SJSA1 (cell line): ENCODE measurements at regions not wholly inside any gene's neighbourhood (a gene's known extent, or its start where the extent isn't known, plus 50 kb on each side); places are given as distances from the start of the nearest gene placed in this dataset.
"Not testable (repeated sequence)": the region's sequence is repeated elsewhere in the genome, so short reads cannot be mapped to it uniquely, and the experiment has no call there.

ENCODE experiments used
- DNase-seq, 2 experiments: peaks; one replicate each; pipeline ENCODE4 v3.0.0-alpha.2; 2015 to 2020; ENCODE audit warnings: low spot score in 2 of 2, low read depth in 1 of 2
- H3K27ac ChIP-seq: fragments of 250-450 bp; sonication (Bioruptor Pico); 2 replicates; pipeline ENCODE4 v1.5.1; 2020; ENCODE audit warnings: mild to moderate bottlenecking, moderate library complexity
- H3K27me3 ChIP-seq: fragments of 250-450 bp; sonication (Bioruptor Pico); replicated peaks from 2 replicates; pipeline ENCODE4 v1.5.1; 2020; ENCODE audit warnings: mild to moderate bottlenecking, moderate library complexity
- H3K36me3 ChIP-seq: fragments of 250-450 bp; sonication (Bioruptor Pico); 2 replicates; pipeline ENCODE4 v1.5.1; 2020; ENCODE audit warnings: mild to moderate bottlenecking
- H3K4me1 ChIP-seq: fragments of 250-450 bp; sonication (Bioruptor Pico); replicated peaks from 2 replicates; pipeline ENCODE4 v1.6.1; 2021; ENCODE audit warnings: mild to moderate bottlenecking
- H3K4me3 ChIP-seq: fragments of 250-450 bp; sonication (Bioruptor Pico); 2 replicates; pipeline ENCODE4 v1.5.1; 2020; ENCODE audit warnings: mild to moderate bottlenecking
- H3K9me3 ChIP-seq: fragments of 250-450 bp; sonication (Bioruptor Pico); replicated peaks from 2 replicates; pipeline ENCODE4 v1.5.1; 2020; ENCODE audit warnings: mild to moderate bottlenecking

GRCh38 chrX:42832764-42833549 is 55.0 kb upstream of the PPP1R2C start:
- Histone ChIP-seq H3K27ac (no peak overlapping the region), H3K27me3 (no peaks in the 10 kb centered on the region), H3K9me3 (no peaks in the 10 kb centered on the region), H3K4me3 (no peak overlapping the region), H3K4me1 (no peaks in the 10 kb centered on the region), H3K36me3 (no peaks in the 10 kb centered on the region)
- DNase-seq: no peak

GRCh38 chrX:42833550-42833940 is 55.6 kb upstream of the PPP1R2C start:
- not testable (repeated sequence) for H3K4me1 ChIP-seq, H3K9me3 ChIP-seq, H3K36me3 ChIP-seq, DNase-seq, H3K27ac ChIP-seq, H3K27me3 ChIP-seq, H3K4me3 ChIP-seq

- Histone ChIP-seq H3K9me3 (no peaks in the 10 kb centered on the region), H3K27me3 (no peaks in the 10 kb centered on the region), H3K36me3 (no peaks in the 10 kb centered on the region), H3K4me3 (no peak overlapping the region), H3K4me1 (no peaks in the 10 kb centered on the region), H3K27ac (no peak overlapping the region)
- no peak for DNase-seq
These were observed 59.3 kb upstream of the PPP1R2C start for GRCh38 chrX:42837101-42837726.

- Histone ChIP-seq H3K4me1 (no peaks in the 10 kb centered on the region), H3K4me3 (no peak overlapping the region), H3K36me3 (no peaks in the 10 kb centered on the region), H3K27ac (no peak overlapping the region), H3K27me3 (no peaks in the 10 kb centered on the region), H3K9me3 (no peaks in the 10 kb centered on the region)
- no peak for DNase-seq
These were observed 59.8 kb upstream of the PPP1R2C start for GRCh38 chrX:42837747-42838146.

GRCh38 chrX:42839632-42840031 is 61.7 kb upstream of the PPP1R2C start:
- Histone ChIP-seq H3K4me1 (no peaks in the 10 kb centered on the region), H3K36me3 (no peaks in the 10 kb centered on the region), H3K27ac (no peak overlapping the region), H3K4me3 (no peak overlapping the region), H3K27me3 (no peaks in the 10 kb centered on the region), H3K9me3 (no peaks in the 10 kb centered on the region)
- no peak for DNase-seq

- Histone ChIP-seq H3K36me3 (no peaks in the 10 kb centered on the region), H3K27me3 (no peaks in the 10 kb centered on the region), H3K4me1 (no peaks in the 10 kb centered on the region), H3K27ac (no peak overlapping the region), H3K9me3 (no peaks in the 10 kb centered on the region), H3K4me3 (no peak overlapping the region)
- DNase-seq: no peak
These were observed 68.8 kb upstream of the PPP1R2C start for GRCh38 chrX:42846741-42847140.

GRCh38 chrX:42855259-42855658 is 77.3 kb upstream of the PPP1R2C start:
- Histone ChIP-seq H3K4me1 (no peaks in the 10 kb centered on the region), H3K36me3 (no peaks in the 10 kb centered on the region), H3K27ac (no peak overlapping the region), H3K27me3 (no peaks in the 10 kb centered on the region), H3K4me3 (no peak overlapping the region), H3K9me3 (no peaks in the 10 kb centered on the region)
- no peak for DNase-seq

- no peaks in the 10 kb centered on the region for H3K9me3 ChIP-seq
- no peak overlapping the region for H3K4me3 ChIP-seq
- no peaks in the 10 kb centered on the region for H3K27me3 ChIP-seq
- DNase-seq: no peak
- H3K27ac ChIP-seq: no peak overlapping the region
- H3K4me1 ChIP-seq: no peaks in the 10 kb centered on the region
- no peaks in the 10 kb centered on the region for H3K36me3 ChIP-seq
These were observed 79.8 kb upstream of the PPP1R2C start for GRCh38 chrX:42857766-42858165.

GRCh38 chrX:42869011-42869410 is 91.0 kb upstream of the PPP1R2C start:
- no peak for DNase-seq
- Histone ChIP-seq H3K36me3 (no peaks in the 10 kb centered on the region), H3K9me3 (no peaks in the 10 kb centered on the region), H3K27me3 (no peaks in the 10 kb centered on the region), H3K4me1 (no peaks in the 10 kb centered on the region), H3K4me3 (no peak overlapping the region), H3K27ac (no peak overlapping the region)

GRCh38 chrX:42869659-42870476 is 91.9 kb upstream of the PPP1R2C start:
- Histone ChIP-seq H3K4me3 (no peak overlapping the region), H3K9me3 (no peaks in the 10 kb centered on the region), H3K27ac (no peak overlapping the region), H3K36me3 (no peaks in the 10 kb centered on the region), H3K4me1 (no peaks in the 10 kb centered on the region), H3K27me3 (no peaks in the 10 kb centered on the region)
- no peak for DNase-seq

- Histone ChIP-seq H3K9me3 (no peaks in the 10 kb centered on the region), H3K36me3 (no peaks in the 10 kb centered on the region), H3K27me3 (no peaks in the 10 kb centered on the region), H3K4me1 (no peaks in the 10 kb centered on the region), H3K4me3 (no peak overlapping the region), H3K27ac (no peak overlapping the region)
- DNase-seq: no peak
These were observed 108.6 kb upstream of the PPP1R2C start for GRCh38 chrX:42886519-42886918.

GRCh38 chrX:42900947-42901346 is 123.0 kb upstream of the PPP1R2C start:
- Histone ChIP-seq H3K27me3 (no peaks in the 10 kb centered on the region), H3K9me3 (no peaks in the 10 kb centered on the region), H3K4me3 (no peak overlapping the region), H3K36me3 (no peaks in the 10 kb centered on the region), H3K27ac (no peak overlapping the region), H3K4me1 (no peaks in the 10 kb centered on the region)
- DNase-seq: no peak

- Histone ChIP-seq H3K9me3 (no peaks in the 10 kb centered on the region), H3K4me1 (no peaks in the 10 kb centered on the region), H3K4me3 (no peak overlapping the region), H3K27ac (no peak overlapping the region), H3K36me3 (no peaks in the 10 kb centered on the region), H3K27me3 (no peaks in the 10 kb centered on the region)
- DNase-seq: no peak
These were observed 124.5 kb upstream of the PPP1R2C start for GRCh38 chrX:42902513-42902912.

- no peaks in the 10 kb centered on the region for H3K4me1 ChIP-seq
- no peak overlapping the region for H3K27ac ChIP-seq
- no peak overlapping the region for H3K4me3 ChIP-seq
These were observed 142.8 kb upstream of the PPP1R2C start for GRCh38 chrX:42920752-42921151.

More at GRCh38 chrX:42920752-42921151, 142.8 kb upstream of the PPP1R2C start:
- Histone ChIP-seq H3K9me3 (no peaks in the 10 kb centered on the region), H3K27me3 (no peaks in the 10 kb centered on the region), H3K36me3 (no peaks in the 10 kb centered on the region)
- peak; percentile 57 to 63 for DNase-seq
